ENCODE measurements at regions not wholly inside any gene's neighbourhood (a gene's known extent, or its start where the extent isn't known, plus 50 kb on each side); places are given as distances from the start of the nearest gene placed in this dataset.
"Not testable (repeated sequence)": the region's sequence is repeated elsewhere in the genome, so short reads cannot be mapped to it uniquely, and the experiment has no call there.

GRCh38 chr4:140236654-140237169, 82.7 kb upstream of the MAML3 start:
- Mint-ChIP-seq H3K36me3 (no peaks in the 10 kb centered on the region), H3K4me3 (no peak overlapping the region), H3K27me3 (no peaks in the 10 kb centered on the region), H3K4me1 (peaks cover 23% of the 10 kb centered on the region), H3K27ac (no peak overlapping the region), H3K9me3 (no peaks in the 10 kb centered on the region)
- DNase-seq (no peak), ATAC-seq (ENCODE audit: low read depth) (no peak)
- POLR2A ChIA-PET = no interaction called here

GRCh38 chr4:140234697-140235060, 80.7 kb upstream of the MAML3 start:
- H3K27ac Mint-ChIP-seq = peak overlapping the region; percentile 83
- POLR2A ChIA-PET = interaction anchor here (0.6 to 2.6 kb wide), 6 partner anchors 9 to 182 kb away, joined by 3 to 11 read pairs (median 3); partner anchors contain the start of gene MAML3
- H3K4me1 Mint-ChIP-seq = peaks cover 27% of the 10 kb centered on the region
- ATAC-seq (ENCODE audit: low read depth) = peak; percentile 43
- no peaks in the 10 kb centered on the region for H3K36me3 Mint-ChIP-seq
- H3K27me3 Mint-ChIP-seq = no peaks in the 10 kb centered on the region
- no peaks in the 10 kb centered on the region for H3K9me3 Mint-ChIP-seq
- DNase-seq = no peak
- H3K4me3 Mint-ChIP-seq = peak overlapping the region; percentile 60

GRCh38 chr4:140233791-140234696, 80.1 kb upstream of the MAML3 start:
- peak overlapping the region; percentile 83 for H3K27ac Mint-ChIP-seq
- no peaks in the 10 kb centered on the region for H3K9me3 Mint-ChIP-seq
- DNase-seq (no peak), ATAC-seq (ENCODE audit: low read depth) (peak; percentile 48)
- peaks cover 27% of the 10 kb centered on the region for H3K4me1 Mint-ChIP-seq
- peak overlapping the region; percentile 60 for H3K4me3 Mint-ChIP-seq
- no peaks in the 10 kb centered on the region for H3K36me3 Mint-ChIP-seq
- POLR2A ChIA-PET = interaction anchor here (0.7 to 2.6 kb wide), 7 partner anchors 9 to 83 kb away, joined by 3 to 11 read pairs (median 3); partner anchors contain the start of gene MAML3
- no peaks in the 10 kb centered on the region for H3K27me3 Mint-ChIP-seq

- Mint-ChIP-seq H3K27ac (no peak overlapping the region), H3K36me3 (no peaks in the 10 kb centered on the region), H3K4me3 (no peak overlapping the region), H3K4me1 (peaks cover 22% of the 10 kb centered on the region), H3K27me3 (no peaks in the 10 kb centered on the region), H3K9me3 (no peaks in the 10 kb centered on the region)
- POLR2A ChIA-PET = interaction anchor here (0.6 to 1.1 kb wide), 2 partner anchors 9 to 31 kb away, joined by 3 read pairs; no protein-coding TSS in a partner anchor
- no peak for DNase-seq
- no peak for ATAC-seq (ENCODE audit: low read depth)
Measured at GRCh38 chr4:140229881-140230280, 75.9 kb upstream of the MAML3 start.

- Mint-ChIP-seq H3K36me3 (no peaks in the 10 kb centered on the region), H3K27ac (no peak overlapping the region), H3K27me3 (no peaks in the 10 kb centered on the region), H3K4me1 (peaks cover 9% of the 10 kb centered on the region), H3K9me3 (no peaks in the 10 kb centered on the region), H3K4me3 (no peak overlapping the region)
- POLR2A ChIA-PET = no interaction called here
- DNase-seq = no peak
- no peak for ATAC-seq (ENCODE audit: low read depth)
Measured at GRCh38 chr4:140227286-140227685, 73.3 kb upstream of the MAML3 start.

- H3K9me3 Mint-ChIP-seq = no peaks in the 10 kb centered on the region
- no peaks in the 10 kb centered on the region for H3K27me3 Mint-ChIP-seq
- H3K27ac Mint-ChIP-seq = no peak overlapping the region
- POLR2A ChIA-PET = no interaction called here
- no peak for DNase-seq
- ATAC-seq (ENCODE audit: low read depth) = no peak
- H3K36me3 Mint-ChIP-seq = no peaks in the 10 kb centered on the region
- H3K4me3 Mint-ChIP-seq = no peak overlapping the region
- H3K4me1 Mint-ChIP-seq = peaks cover 2% of the 10 kb centered on the region
Measured at GRCh38 chr4:140223056-140223810, 69.2 kb upstream of the MAML3 start.

- Mint-ChIP-seq H3K27me3 (no peaks in the 10 kb centered on the region), H3K4me3 (no peak overlapping the region), H3K36me3 (no peaks in the 10 kb centered on the region), H3K9me3 (no peaks in the 10 kb centered on the region), H3K27ac (no peak overlapping the region), H3K4me1 (peaks cover 2% of the 10 kb centered on the region)
- ATAC-seq (ENCODE audit: low read depth) = no peak
- POLR2A ChIA-PET = no interaction called here
- DNase-seq = no peak
Measured at GRCh38 chr4:140222171-140222570, 68.2 kb upstream of the MAML3 start.

- no peak for ATAC-seq (ENCODE audit: low read depth)
- H3K27ac Mint-ChIP-seq = no peak overlapping the region
Measured at GRCh38 chr4:140220058-140220457, 66.1 kb upstream of the MAML3 start.

GRCh38 chr4:140219567-140219966, 65.6 kb upstream of the MAML3 start:
- Mint-ChIP-seq H3K27ac (no peak overlapping the region), H3K4me1 (peaks cover 2% of the 10 kb centered on the region), H3K9me3 (no peaks in the 10 kb centered on the region), H3K27me3 (peaks cover 3% of the 10 kb centered on the region), H3K4me3 (no peak overlapping the region), H3K36me3 (no peaks in the 10 kb centered on the region)
- ATAC-seq (ENCODE audit: low read depth) = no peak
- POLR2A ChIA-PET = no interaction called here
- DNase-seq = no peak

More at GRCh38 chr4:140220058-140220457, 66.1 kb upstream of the MAML3 start:
- peaks cover 3% of the 10 kb centered on the region for H3K27me3 Mint-ChIP-seq
- H3K4me1 Mint-ChIP-seq = peaks cover 2% of the 10 kb centered on the region
- DNase-seq = no peak
- POLR2A ChIA-PET = no interaction called here
- H3K4me3 Mint-ChIP-seq = no peak overlapping the region
- no peaks in the 10 kb centered on the region for H3K9me3 Mint-ChIP-seq
- no peaks in the 10 kb centered on the region for H3K36me3 Mint-ChIP-seq

- H3K4me1 Mint-ChIP-seq; ATAC-seq (ENCODE audit: low read depth); H3K4me3 Mint-ChIP-seq; H3K36me3 Mint-ChIP-seq; POLR2A ChIA-PET; H3K27ac Mint-ChIP-seq; H3K9me3 Mint-ChIP-seq; H3K27me3 Mint-ChIP-seq; DNase-seq: not testable (repeated sequence)
Measured at GRCh38 chr4:140219070-140219469, 65.1 kb upstream of the MAML3 start.

GRCh38 chr4:140213749-140214148, 59.8 kb upstream of the MAML3 start:
- Mint-ChIP-seq H3K4me3 (no peak overlapping the region), H3K9me3 (peaks cover 2% of the 10 kb centered on the region), H3K4me1 (no peaks in the 10 kb centered on the region), H3K27me3 (peaks cover 13% of the 10 kb centered on the region), H3K27ac (no peak overlapping the region), H3K36me3 (peaks cover 2% of the 10 kb centered on the region)
- ATAC-seq (ENCODE audit: low read depth) = no peak
- DNase-seq = no peak
- POLR2A ChIA-PET = no interaction called here

- H3K27me3 Mint-ChIP-seq = peaks cover 13% of the 10 kb centered on the region
- no peaks in the 10 kb centered on the region for H3K4me1 Mint-ChIP-seq
- no peak overlapping the region for H3K27ac Mint-ChIP-seq
- H3K36me3 Mint-ChIP-seq = peaks cover 2% of the 10 kb centered on the region
- POLR2A ChIA-PET = no interaction called here
- DNase-seq (no peak), ATAC-seq (ENCODE audit: low read depth) (no peak)
- no peak overlapping the region for H3K4me3 Mint-ChIP-seq
- H3K9me3 Mint-ChIP-seq = peaks cover 2% of the 10 kb centered on the region
Measured at GRCh38 chr4:140213116-140213515, 59.1 kb upstream of the MAML3 start.

- DNase-seq (no peak), ATAC-seq (ENCODE audit: low read depth) (no peak)
- peaks cover 2% of the 10 kb centered on the region for H3K9me3 Mint-ChIP-seq
- H3K4me3 Mint-ChIP-seq = no peak overlapping the region
- H3K27ac Mint-ChIP-seq = no peak overlapping the region
- peaks cover 2% of the 10 kb centered on the region for H3K36me3 Mint-ChIP-seq
- POLR2A ChIA-PET = no interaction called here
- no peaks in the 10 kb centered on the region for H3K4me1 Mint-ChIP-seq
- H3K27me3 Mint-ChIP-seq = peaks cover 17% of the 10 kb centered on the region
Measured at GRCh38 chr4:140212646-140213045, 58.7 kb upstream of the MAML3 start.

Measured in activated naive CD8-positive, alpha-beta T cell treated with anti-CD3 and anti-CD28 coated beads, Interleukin-2, amount 10 ng/mL, durations not matched to agents 7 days and 5 days (primary cell).